ENCODE measurements at regions not wholly inside any gene's neighbourhood (a gene's known extent, or its start where the extent isn't known, plus 50 kb on each side); places are given as distances from the start of the nearest gene placed in this dataset.

- no peaks in the 10 kb centered on the region for H3K4me1 ChIP-seq (replicated peaks; ENCODE audit: insufficient read depth)
- no peaks in the 10 kb centered on the region for H4K20me1 ChIP-seq (ENCODE audit: insufficient read depth)
- H3K4me2 ChIP-seq, result no peak overlapping the region
- H3K79me2 ChIP-seq (ENCODE audit: low read depth), result no peaks in the 10 kb centered on the region
- no peaks in the 10 kb centered on the region for H3K36me3 ChIP-seq (ENCODE audit: low read depth)
- H3K27me3 ChIP-seq (ENCODE audit: insufficient read depth, low read depth), result no peaks in the 10 kb centered on the region
- no peaks in the 10 kb centered on the region for H3K9me3 ChIP-seq (ENCODE audit: insufficient read depth, low read depth)
- TF ChIP-seq CTCF (conservative IDR thresholded peaks at IDR 0.05) (no peak), EZH2 (IDR thresholded peaks at IDR 0.05; ENCODE audit: low read depth) (no peak)
- intact Hi-C loops (cut with micrococcal nuclease; ENCODE audit: unreplicated experiment), result no loop called here
- no peak overlapping the region for H3K4me3 ChIP-seq
- H3F3A ChIP-seq (ENCODE audit: insufficient read depth, low read depth), result no peaks in the 10 kb centered on the region
- ChIA-PET CTCF (no interaction called here), POLR2A (ENCODE audit: unreplicated experiment) (no interaction called here)
- H2AFZ ChIP-seq, result no peak overlapping the region
- H3K9me2 ChIP-seq (ENCODE audit: insufficient read depth), result no peaks in the 10 kb centered on the region
- BruUV-seq (replicated peaks), result no TSS peak
- no peak for DNase-seq
- H3K27ac ChIP-seq, result no peak overlapping the region
Observed at GRCh38 chr5:67372887-67373286, 176.3 kb upstream of the CD180 start.

GRCh38 chr5:67371924-67372323, 175.3 kb upstream of the CD180 start:
- no peaks in the 10 kb centered on the region for H3K79me2 ChIP-seq (ENCODE audit: low read depth)
- no peak for TF ChIP-seq CTCF (conservative IDR thresholded peaks at IDR 0.05)
- TF ChIP-seq EZH2 (IDR thresholded peaks at IDR 0.05; ENCODE audit: low read depth), result no peak
- DNase-seq, result no peak
- H2AFZ ChIP-seq, result no peak overlapping the region
- no peaks in the 10 kb centered on the region for H4K20me1 ChIP-seq (ENCODE audit: insufficient read depth)
- H3K27me3 ChIP-seq (ENCODE audit: insufficient read depth, low read depth), result no peaks in the 10 kb centered on the region
- H3K9me2 ChIP-seq (ENCODE audit: insufficient read depth), result no peaks in the 10 kb centered on the region
- no peaks in the 10 kb centered on the region for H3K4me1 ChIP-seq (replicated peaks; ENCODE audit: insufficient read depth)
- ChIA-PET CTCF (no interaction called here), POLR2A (ENCODE audit: unreplicated experiment) (no interaction called here)
- BruUV-seq (replicated peaks), result no TSS peak
- no peaks in the 10 kb centered on the region for H3K36me3 ChIP-seq (ENCODE audit: low read depth)
- no peaks in the 10 kb centered on the region for H3F3A ChIP-seq (ENCODE audit: insufficient read depth, low read depth)
- no peaks in the 10 kb centered on the region for H3K9me3 ChIP-seq (ENCODE audit: insufficient read depth, low read depth)
- intact Hi-C loops (cut with micrococcal nuclease; ENCODE audit: unreplicated experiment), result no loop called here
- H3K4me2 ChIP-seq, result no peak overlapping the region
- H3K4me3 ChIP-seq, result no peak overlapping the region
- H3K27ac ChIP-seq, result no peak overlapping the region

GRCh38 chr5:67366691-67367395, 170.2 kb upstream of the CD180 start:
- POLR2A ChIA-PET (ENCODE audit: unreplicated experiment), result no interaction called here

More at GRCh38 chr5:67366691-67367395, 170.2 kb upstream of the CD180 start:
- H2AFZ ChIP-seq, result no peak overlapping the region
- H4K20me1 ChIP-seq (ENCODE audit: insufficient read depth), result no peaks in the 10 kb centered on the region
- H3F3A ChIP-seq (ENCODE audit: insufficient read depth, low read depth), result no peaks in the 10 kb centered on the region
- no peaks in the 10 kb centered on the region for H3K79me2 ChIP-seq (ENCODE audit: low read depth)
- H3K27ac ChIP-seq, result no peak overlapping the region
- no peak overlapping the region for H3K4me3 ChIP-seq
- DNase-seq, result no peak
- H3K27me3 ChIP-seq (ENCODE audit: insufficient read depth, low read depth), result no peaks in the 10 kb centered on the region
- CTCF ChIA-PET, result no interaction called here
- no peaks in the 10 kb centered on the region for H3K4me1 ChIP-seq (replicated peaks; ENCODE audit: insufficient read depth)
- no peak overlapping the region for H3K4me2 ChIP-seq
- H3K36me3 ChIP-seq (ENCODE audit: low read depth), result no peaks in the 10 kb centered on the region
- H3K9me3 ChIP-seq (ENCODE audit: insufficient read depth, low read depth), result no peaks in the 10 kb centered on the region
- H3K9me2 ChIP-seq (ENCODE audit: insufficient read depth), result no peaks in the 10 kb centered on the region
- TF ChIP-seq CTCF (conservative IDR thresholded peaks at IDR 0.05) (no peak), EZH2 (IDR thresholded peaks at IDR 0.05; ENCODE audit: low read depth) (no peak)
- no TSS peak for BruUV-seq (replicated peaks)
- intact Hi-C loops (cut with micrococcal nuclease; ENCODE audit: unreplicated experiment), result no loop called here
